ENCODE measurements at regions not wholly inside any gene's neighbourhood (a gene's known extent, or its start where the extent isn't known, plus 50 kb on each side); places are given as distances from the start of the nearest gene placed in this dataset.

GRCh38 chr5:1669276-1670155 is 130.1 kb downstream of the MRPL36 start:
- no peak for DNase-seq (ENCODE audit: extremely low read depth in 1 of 2, low read depth in 1 of 2)

GRCh38 chr5:1668141-1668721 is 131.4 kb downstream of the MRPL36 start:
- DNase-seq (ENCODE audit: extremely low read depth in 1 of 2, low read depth in 1 of 2): no peak

- DNase-seq (ENCODE audit: extremely low read depth in 1 of 2, low read depth in 1 of 2): no peak
These were observed 131.9 kb downstream of the MRPL36 start for GRCh38 chr5:1667648-1668140.

GRCh38 chr5:1666812-1667588 is 132.6 kb downstream of the MRPL36 start:
- DNase-seq (ENCODE audit: extremely low read depth in 1 of 2, low read depth in 1 of 2): no peak

- DNase-seq (ENCODE audit: extremely low read depth in 1 of 2, low read depth in 1 of 2): no peak
These were observed 133.4 kb downstream of the MRPL36 start for GRCh38 chr5:1666221-1666620.

GRCh38 chr5:1665803-1666202 is 133.8 kb downstream of the MRPL36 start:
- no peak for DNase-seq (ENCODE audit: extremely low read depth in 1 of 2, low read depth in 1 of 2)

- DNase-seq (ENCODE audit: extremely low read depth in 1 of 2, low read depth in 1 of 2): no peak
These were observed 134.4 kb downstream of the MRPL36 start for GRCh38 chr5:1665231-1665630.

GRCh38 chr5:1663186-1663585 is 136.5 kb downstream of the MRPL36 start:
- no peak for DNase-seq (ENCODE audit: extremely low read depth in 1 of 2, low read depth in 1 of 2)

GRCh38 chr5:1662559-1663085 is 137.0 kb downstream of the MRPL36 start:
- DNase-seq (ENCODE audit: extremely low read depth in 1 of 2, low read depth in 1 of 2): no peak

GRCh38 chr5:1661831-1662558 is 137.6 kb downstream of the MRPL36 start:
- no peak for DNase-seq (ENCODE audit: extremely low read depth in 1 of 2, low read depth in 1 of 2)

GRCh38 chr5:1661311-1661710 is 137.6 kb upstream of the LPCAT1 start:
- DNase-seq (ENCODE audit: extremely low read depth in 1 of 2, low read depth in 1 of 2): no peak

GRCh38 chr5:1660511-1660910 is 136.8 kb upstream of the LPCAT1 start:
- no peak for DNase-seq (ENCODE audit: extremely low read depth in 1 of 2, low read depth in 1 of 2)

GRCh38 chr5:1660001-1660400 is 136.2 kb upstream of the LPCAT1 start:
- no peak for DNase-seq (ENCODE audit: extremely low read depth in 1 of 2, low read depth in 1 of 2)

GRCh38 chr5:1659100-1659981 is 135.6 kb upstream of the LPCAT1 start:
- no peak for DNase-seq (ENCODE audit: extremely low read depth in 1 of 2, low read depth in 1 of 2)

- DNase-seq (ENCODE audit: extremely low read depth in 1 of 2, low read depth in 1 of 2): no peak
These were observed 134.9 kb upstream of the LPCAT1 start for GRCh38 chr5:1658665-1659064.

GRCh38 chr5:1657161-1657741 is 133.5 kb upstream of the LPCAT1 start:
- no peak for DNase-seq (ENCODE audit: extremely low read depth in 1 of 2, low read depth in 1 of 2)

- DNase-seq (ENCODE audit: extremely low read depth in 1 of 2, low read depth in 1 of 2): no peak
These were observed 132.7 kb upstream of the LPCAT1 start for GRCh38 chr5:1656271-1656975.

GRCh38 chr5:1655496-1656270 is 131.9 kb upstream of the LPCAT1 start:
- no peak for DNase-seq (ENCODE audit: extremely low read depth in 1 of 2, low read depth in 1 of 2)
